HG03135 (cell line): ENCODE measurements at regions not wholly inside any gene's neighbourhood (a gene's known extent, or its start where the extent isn't known, plus 50 kb on each side); places are given as distances from the start of the nearest gene placed in this dataset.

Source experiments
- ATAC-seq: cut with Tn5 transposase; IDR thresholded peaks from one replicate; pipeline ENCODE4 v1.9.1; 2021; ENCODE audit warnings: mild to moderate bottlenecking, moderate library complexity; ENCODE audit not compliant: unreplicated experiment

DNA sequence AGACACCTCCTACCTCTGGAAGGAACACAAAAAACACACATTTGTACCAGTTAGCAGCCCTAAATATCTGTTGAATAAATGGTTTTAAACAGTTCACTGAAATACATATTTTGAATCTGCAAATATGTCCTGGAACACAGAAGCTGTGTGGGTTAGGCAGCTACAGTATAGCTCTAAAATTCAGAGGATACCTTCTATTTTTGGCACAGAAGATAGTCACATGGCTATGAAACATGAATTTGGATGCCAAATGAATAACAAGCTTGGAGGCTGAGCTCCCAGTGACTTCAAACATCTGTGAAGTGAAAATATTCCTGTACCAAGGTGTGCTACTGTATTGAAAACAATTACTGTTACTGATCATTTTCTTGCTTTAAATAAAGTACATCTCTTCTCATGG lies 391.5 kb upstream of the ADGRL2 start:
- ATAC-seq, result no peak

DNA sequence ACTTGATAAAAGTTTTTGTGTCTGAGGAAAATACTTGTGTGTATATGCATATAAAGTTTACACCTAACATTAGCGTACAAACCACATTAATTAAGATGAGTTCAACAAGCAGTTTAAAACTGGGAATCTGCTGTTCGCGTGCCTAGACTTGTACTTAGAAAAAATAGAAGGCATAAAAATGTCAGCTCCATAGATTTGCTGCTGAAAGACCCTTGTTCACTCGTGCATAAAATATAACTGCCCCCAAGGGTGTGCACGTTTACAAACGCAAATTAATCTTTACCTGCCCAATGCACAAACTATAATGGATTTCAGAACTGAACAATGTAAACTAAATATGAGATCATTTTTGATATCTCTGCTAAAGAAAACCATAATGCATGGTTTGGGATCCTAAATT lies 392.3 kb upstream of the ADGRL2 start:
- no peak for ATAC-seq

- no peak for ATAC-seq
Observed at GRCh38 chr1:81407000-81407821, 393.5 kb upstream of the ADGRL2 start.

- no peak for ATAC-seq
Observed at GRCh38 chr1:81406292-81406999, 394.3 kb upstream of the ADGRL2 start.

GRCh38 chr1:81398041-81398440 lies 402.7 kb upstream of the ADGRL2 start:
- no peak for ATAC-seq

- ATAC-seq, result no peak
Observed at GRCh38 chr1:81392526-81393226, 408.1 kb upstream of the ADGRL2 start.

GRCh38 chr1:81391125-81391828 lies 409.5 kb upstream of the ADGRL2 start:
- ATAC-seq, result no peak

GRCh38 chr1:81388435-81388834 lies 412.3 kb upstream of the ADGRL2 start:
- no peak for ATAC-seq

DNA sequence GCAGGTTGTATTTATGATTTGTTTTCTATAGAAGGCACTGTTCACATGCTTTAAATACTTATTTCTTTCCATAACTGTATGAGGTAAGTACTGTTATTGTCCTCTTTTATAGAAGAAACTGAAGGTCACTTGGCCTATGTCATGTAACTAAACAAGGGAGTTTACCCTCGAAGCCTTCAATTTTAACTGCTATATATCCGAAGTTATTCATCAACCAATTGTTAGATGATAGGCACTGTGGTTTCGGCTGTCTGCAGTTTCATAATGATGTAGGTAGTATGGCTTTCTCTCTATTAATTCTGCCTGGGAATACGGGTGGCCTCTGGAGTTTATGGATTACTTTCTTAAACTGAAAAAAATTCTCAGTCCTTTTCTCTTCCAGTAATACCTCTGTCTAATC lies 413.3 kb upstream of the ADGRL2 start:
- ATAC-seq, result no peak

GRCh38 chr1:81382561-81382960 lies 418.2 kb upstream of the ADGRL2 start:
- no peak for ATAC-seq

DNA sequence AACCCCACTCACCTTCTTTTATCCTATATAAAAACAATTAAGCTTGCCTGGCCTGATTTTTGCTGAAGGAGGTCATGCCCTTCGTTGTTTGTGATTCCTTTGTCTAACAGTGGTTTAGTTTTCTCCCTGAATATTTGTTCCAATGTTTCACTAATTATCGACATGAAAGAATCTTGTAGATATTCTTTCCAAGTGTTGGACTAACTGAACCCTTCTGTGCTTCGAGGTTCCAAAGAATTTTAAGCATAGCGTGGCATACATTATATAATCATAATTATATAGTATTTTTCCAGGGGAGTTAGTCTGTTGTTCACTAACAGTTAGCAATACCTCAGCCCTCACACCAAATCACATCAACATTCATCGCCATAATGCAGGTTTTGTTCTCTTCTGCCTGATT lies 418.9 kb upstream of the ADGRL2 start:
- ATAC-seq, result no peak

GRCh38 chr1:81380436-81380835 lies 420.3 kb upstream of the ADGRL2 start:
- ATAC-seq, result no peak

- no peak for ATAC-seq
Observed at GRCh38 chr1:81379430-81379829, 421.3 kb upstream of the ADGRL2 start.

DNA sequence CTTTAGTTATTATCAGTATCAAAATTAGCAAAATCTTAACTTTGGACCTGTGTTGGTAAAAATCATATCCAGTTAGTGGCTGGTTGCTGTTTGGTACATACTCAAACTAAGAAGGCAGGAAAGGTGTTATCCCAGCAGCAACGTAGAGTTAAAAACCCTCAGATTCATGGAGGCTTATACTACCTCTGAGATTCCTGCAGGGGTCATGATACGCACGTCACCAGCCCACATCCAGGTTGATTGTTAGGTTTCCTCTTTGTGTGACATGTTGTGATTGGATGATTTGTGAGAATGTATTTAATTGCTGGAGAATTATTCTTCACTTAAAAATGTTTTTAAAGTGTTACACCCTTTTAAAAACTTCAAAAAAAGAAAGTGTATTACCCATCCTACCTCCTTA lies 423.3 kb upstream of the ADGRL2 start:
- no peak for ATAC-seq

DNA sequence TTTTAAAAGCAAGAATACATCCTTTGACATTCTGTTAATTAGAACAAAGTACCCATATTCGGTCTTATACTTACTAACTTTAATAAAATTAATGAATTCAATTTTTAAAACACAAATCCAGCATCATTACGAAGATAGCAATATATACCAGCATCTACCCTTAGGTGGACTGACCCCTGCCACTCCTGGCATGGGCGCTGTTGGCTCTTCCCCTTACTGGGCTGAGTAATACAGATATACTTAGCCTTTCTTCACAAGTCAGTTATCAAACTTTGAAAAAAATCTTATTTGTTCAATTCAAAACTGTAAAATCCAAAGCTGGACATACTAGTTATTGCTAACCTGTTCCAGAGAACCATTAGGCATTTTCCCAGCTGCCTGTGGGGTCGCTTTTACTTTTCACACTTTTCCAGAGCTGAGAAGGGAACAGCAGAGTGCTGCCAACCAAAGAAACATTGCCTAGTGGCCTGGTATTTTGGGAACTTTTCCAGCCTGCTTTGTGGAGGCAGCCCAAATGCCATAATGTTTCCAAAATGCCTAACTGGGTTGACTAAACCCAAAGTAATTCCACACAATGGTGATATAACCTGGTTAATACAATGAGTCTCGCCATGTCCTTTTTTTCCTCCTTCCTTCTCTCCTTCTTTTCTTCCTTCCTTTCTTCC lies 424.7 kb upstream of the ADGRL2 start:
- ATAC-seq, result no peak

DNA sequence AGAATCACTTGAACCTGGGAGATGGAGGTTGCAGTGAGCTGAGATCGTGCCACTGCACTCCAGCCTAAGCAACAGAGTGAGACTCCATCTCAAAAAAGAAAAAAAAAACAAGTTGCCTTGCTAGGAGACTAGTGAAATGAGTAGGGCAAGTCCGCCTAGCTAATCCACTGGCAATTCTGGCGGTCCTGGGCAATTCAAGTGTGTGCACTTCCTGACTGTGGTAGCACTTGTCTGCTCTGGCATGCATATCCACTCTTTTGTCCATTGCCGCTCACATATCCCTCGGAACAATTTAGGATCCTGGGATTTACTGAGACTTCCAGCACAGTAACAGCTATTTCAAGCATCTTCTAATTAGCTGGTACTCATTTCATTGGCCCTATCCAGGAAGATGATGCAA lies 426.3 kb upstream of the ADGRL2 start:
- no peak for ATAC-seq

GRCh38 chr1:81371864-81372263 lies 428.9 kb upstream of the ADGRL2 start:
- ATAC-seq, result no peak

DNA sequence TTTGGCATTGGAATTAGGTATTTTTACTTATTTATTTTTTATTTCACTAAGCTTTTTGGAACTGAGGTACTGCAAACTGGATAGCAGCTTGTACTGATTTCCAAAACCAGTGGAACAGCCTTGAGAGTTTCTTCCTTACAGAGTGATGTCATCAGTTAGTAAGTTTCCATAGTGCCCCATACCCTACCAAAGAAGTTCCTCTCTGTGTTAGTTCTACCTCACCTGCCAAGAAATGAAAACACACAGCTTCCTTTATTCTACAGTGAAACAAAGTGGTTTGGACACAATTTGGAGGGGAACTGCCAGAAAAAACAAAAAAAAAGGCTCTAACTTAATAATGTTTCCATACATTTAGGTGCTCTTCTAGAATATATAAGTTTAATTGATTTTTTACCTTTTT lies 430.9 kb upstream of the ADGRL2 start:
- ATAC-seq, result no peak

DNA sequence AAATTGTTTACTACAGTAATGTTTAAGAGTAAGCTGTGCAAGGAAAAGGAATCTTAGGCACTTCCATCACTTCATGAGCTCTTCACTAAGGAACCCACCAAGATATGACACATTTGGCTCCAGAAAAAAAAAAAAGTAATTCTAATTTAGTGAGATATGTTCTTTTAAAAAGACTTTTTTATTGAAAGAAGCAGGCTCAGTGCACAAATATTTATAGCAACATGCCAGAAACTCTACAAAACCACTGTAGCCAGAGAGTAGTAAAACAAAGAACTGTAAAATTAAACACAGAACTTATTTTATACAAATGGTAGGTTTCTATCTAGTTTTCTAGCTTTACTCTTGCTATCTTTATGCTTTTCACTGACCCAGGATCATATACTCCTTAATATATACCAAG lies 434.6 kb upstream of the ADGRL2 start:
- no peak for ATAC-seq

DNA sequence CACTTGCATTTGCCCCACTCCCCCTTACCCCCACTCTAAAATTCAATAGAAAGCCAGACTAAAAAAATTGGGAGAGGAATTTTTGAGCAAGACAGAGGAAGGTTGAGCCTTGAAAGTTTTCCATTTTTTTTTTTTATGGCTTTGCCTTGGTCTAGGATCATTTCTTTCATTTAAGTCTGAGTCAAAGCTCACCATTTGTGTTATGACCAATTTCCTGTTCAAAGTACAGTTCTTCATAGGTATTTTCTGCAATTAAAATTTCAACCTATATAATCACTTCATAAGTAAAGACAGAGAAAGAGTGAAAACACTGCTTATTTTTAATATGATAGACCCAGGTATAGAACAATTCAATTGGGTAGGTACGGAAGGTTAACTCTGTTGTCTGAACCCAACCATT lies 436.6 kb upstream of the ADGRL2 start:
- no peak for ATAC-seq

DNA sequence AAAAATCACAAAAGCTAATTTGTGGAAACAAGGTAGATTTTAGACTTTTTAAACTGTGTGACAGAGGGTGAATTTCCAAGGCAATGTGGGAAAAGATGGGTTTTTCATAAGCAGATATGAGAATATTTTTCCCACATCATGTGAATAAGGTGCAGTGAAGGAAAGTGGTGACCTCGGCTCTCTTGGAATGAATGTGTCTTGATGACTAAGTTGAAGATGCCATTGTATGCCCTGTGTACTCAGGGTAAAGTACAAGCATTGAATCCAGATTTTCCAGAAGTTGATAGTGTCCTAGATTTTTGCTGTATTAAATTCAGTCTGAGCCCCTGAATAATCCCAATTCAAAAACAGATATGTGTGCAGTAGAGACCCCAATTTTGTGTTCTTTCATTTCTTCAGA lies 442.6 kb upstream of the ADGRL2 start:
- ATAC-seq, result no peak
